A673 (cell line): ENCODE measurements at regions not wholly inside any gene's neighbourhood (a gene's known extent, or its start where the extent isn't known, plus 50 kb on each side); places are given as distances from the start of the nearest gene placed in this dataset.

Experiments
- CTCF ChIP-seq: fragments of 300-800, 200-600 bp; sonication (generic); conservative IDR thresholded peaks from 2 replicates; pipeline ENCODE4 v1.5.1; 2017; ENCODE audit warnings: low read depth, mild to moderate bottlenecking, antibody characterized with exemption, low read length, moderate library complexity, mixed read lengths
- EZH2 ChIP-seq: fragments of 200-600 bp; sonication (generic); IDR thresholded peaks from 2 replicates; pipeline ENCODE4 v1.6.1; 2017; ENCODE audit warnings: borderline replicate concordance, low read depth, mild to moderate bottlenecking, mixed read lengths, antibody characterized with exemption, low read length; ENCODE audit not compliant: poor library complexity, severe bottlenecking

GRCh38 chr3:84555629-84556028, 403.2 kb upstream of the CADM2 start:
- TF ChIP-seq CTCF: no peak
- TF ChIP-seq EZH2: no peak
